HG03354 (cell line): ENCODE measurements at regions not wholly inside any gene's neighbourhood (a gene's known extent, or its start where the extent isn't known, plus 50 kb on each side); places are given as distances from the start of the nearest gene placed in this dataset.
A peak's percentile ranks its signal among the peaks of the same experiment; 100 is the strongest.

Experiments used
- ATAC-seq: cut with Tn5 transposase; IDR thresholded peaks from one replicate; pipeline ENCODE4 v1.9.1; 2021; ENCODE audit warnings: mild to moderate bottlenecking; ENCODE audit not compliant: unreplicated experiment, poor library complexity, severe bottlenecking

DNA sequence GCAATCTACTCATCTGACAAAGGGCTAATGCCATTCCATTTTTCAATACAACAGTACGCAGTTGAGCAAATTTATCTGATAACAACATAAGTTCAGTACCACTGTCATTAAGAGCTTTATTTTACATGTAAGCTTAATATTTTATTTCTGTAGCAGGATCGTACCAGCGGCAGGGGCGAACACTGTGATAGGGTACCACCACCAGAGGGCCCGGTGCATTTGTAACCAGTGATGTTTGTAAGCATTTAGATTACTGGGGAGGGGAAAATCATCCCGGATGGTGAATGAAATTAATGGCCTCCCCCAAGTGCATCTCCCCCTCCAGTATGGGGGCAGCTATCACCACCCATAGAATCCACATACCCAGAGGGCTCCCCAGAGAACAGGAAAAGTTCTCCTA, 179.0 kb downstream of the ADGRA3 start:
- no peak for ATAC-seq

DNA sequence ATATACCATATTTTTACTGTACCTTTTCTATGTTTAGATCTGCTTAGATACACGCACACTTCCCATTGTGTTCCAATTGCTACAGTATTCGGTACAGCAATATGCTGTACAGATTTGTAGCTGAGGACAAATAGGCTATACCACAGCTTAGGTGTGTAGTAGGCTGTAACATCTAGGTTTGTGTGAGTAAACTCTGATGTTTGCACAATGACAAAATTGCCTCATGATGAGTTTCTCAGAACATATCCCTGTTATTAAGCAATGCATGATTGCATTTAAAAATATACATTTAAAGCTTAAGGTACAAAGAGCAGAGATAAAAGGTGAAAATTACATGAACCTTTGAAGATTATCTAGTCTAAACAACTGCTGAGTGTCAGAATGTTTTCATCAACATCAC, 181.7 kb downstream of the ADGRA3 start:
- no peak for ATAC-seq

DNA sequence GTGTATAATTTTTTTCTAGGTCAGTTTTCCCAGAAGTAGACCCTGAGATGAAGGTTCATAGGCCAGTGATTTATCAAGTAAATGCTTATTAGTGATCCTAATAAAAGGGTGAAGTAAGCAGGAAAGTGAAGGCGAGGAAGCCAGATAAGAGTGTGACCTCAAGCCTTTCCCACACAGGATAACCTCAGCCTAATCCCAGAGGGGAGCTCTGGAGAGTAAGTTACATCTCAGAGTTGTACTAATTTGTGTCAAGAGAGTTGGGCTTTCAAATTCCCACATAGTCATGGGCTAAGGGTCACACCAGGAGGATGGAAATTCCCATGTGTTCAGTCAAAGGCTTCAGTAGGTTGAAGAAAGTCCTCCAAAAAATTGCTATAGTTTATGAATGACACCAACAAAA, 191.4 kb downstream of the ADGRA3 start:
- no peak for ATAC-seq

DNA sequence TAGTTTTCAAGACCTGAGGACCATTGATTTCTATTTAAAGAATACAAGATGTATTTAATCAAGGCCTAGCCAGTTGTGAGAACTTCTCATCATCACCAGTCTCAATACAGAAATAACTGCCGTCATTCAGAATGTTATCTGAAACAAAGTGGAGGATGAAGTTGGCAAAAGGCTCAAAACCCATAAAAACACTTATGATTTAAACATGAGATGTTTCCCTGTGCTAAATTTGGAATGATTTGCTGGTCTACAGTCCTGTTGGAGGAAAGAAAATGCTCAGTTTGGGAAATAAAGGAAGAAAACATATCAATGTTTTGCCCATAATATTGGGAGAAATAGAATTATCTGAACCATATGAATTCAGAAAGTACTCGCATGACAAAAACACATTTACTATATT, 192.2 kb downstream of the ADGRA3 start:
- ATAC-seq: no peak

DNA sequence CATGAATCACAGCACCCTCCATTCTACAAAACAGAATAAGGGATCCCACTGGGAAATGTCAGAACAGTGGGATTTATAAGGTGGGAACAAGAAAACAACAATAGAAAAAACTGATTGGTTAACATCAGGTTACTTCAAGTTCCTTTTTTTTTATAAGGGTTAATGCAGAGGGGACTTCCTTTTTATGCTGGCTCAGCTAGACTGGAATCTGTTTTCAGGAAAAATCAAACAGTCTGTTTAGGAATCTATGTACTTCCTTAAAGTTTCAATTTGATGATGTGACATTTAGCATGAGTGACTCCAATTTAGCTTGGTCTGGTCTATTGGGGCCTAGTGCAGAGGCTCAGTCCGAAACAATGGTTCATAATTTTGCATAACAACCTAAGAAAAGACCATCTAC, 192.9 kb downstream of the ADGRA3 start:
- no peak for ATAC-seq

DNA sequence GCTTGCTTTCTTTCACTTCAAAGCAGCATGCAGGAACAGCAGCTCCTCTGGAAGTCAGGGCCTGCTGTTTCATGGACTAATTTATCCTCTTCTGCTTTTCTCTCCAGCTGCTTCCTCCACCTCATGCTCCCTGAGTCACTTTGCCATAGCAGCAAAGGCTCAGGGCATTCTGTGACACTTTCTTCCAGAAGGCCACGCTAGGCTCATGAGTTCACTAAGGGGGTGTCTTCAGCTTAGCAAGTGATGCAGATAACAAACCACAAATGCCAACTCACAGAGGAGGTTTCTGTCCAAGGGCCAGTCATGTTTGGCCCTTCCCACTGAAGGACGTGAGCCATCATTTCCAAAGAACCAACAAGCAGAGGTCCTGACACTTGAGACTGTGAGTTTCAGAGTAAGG, 200.2 kb downstream of the ADGRA3 start:
- no peak for ATAC-seq

DNA sequence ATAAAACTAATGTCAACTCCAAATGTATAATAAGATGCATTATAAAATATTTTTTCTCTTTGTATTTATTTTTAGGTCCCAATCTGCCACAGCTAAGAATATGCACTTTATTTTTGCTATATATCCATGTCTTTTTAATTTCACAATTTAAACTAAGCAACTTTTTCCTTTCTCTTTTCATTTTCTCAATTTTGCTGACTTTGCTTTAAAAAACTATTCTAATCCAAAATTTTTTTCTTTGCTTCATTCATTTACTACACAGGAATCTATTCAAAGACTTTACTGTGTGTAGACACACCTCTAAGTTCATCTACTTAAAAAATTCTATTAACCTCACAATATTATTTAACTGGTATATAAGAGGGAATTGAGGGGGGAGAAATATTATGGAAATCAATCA, 201.9 kb downstream of the ADGRA3 start:
- no peak for ATAC-seq

DNA sequence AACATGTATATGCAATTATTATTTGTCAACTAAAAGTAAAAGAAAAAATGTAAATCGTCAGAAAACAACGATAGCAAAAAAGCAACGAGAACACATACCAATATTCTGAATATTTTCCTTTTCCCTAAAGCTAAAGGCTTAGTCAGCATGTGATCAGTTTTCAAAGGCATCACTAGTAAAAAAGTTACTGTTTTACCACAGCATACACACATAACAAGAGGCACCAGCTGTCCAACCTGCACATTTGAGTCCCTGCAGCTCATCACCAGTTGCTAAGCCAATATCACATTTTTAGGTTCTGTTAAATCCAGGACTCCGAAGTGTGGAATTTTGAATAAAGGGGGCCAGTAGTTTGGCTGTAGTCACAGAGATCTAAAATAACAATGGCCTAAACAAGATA, 203.8 kb downstream of the ADGRA3 start:
- no peak for ATAC-seq

DNA sequence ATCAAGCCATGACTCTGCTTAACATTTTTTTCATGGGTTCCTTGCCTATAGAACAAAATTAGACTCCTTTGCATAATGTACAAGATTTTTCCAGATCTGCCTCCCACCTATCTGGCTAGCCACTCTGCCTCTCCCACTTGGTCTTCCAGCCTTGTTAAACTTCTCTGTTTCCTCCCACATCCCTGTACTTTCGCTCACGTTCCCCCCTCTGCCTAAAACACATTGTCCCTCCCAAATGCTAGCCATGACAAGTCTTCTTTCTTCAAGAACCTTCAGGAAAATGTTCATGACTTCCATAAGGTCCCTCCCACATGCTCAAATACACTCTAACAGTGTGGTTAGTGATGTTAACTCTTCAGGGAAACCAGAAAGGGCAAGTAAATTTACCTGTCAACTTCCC, 214.6 kb downstream of the ADGRA3 start:
- ATAC-seq: no peak

DNA sequence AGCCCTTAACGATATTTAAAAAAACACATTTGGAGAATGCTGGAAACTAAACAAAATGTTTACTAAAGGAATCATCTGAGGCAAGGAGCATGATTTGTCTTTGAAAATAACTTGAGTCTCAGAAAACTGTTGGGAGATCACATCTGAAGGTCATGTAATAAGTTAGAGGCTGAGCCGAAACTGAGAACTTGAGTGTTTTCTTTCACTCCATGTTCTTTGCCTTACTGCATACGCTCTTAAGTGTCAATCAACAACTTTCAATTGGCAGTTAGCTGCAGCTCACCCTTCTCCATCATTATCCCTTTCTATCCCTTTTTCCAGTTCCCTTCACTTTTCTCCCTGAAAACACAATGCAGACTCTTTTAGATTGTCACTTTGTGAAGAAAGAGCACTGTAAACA, 216.2 kb downstream of the ADGRA3 start:
- ATAC-seq: no peak

DNA sequence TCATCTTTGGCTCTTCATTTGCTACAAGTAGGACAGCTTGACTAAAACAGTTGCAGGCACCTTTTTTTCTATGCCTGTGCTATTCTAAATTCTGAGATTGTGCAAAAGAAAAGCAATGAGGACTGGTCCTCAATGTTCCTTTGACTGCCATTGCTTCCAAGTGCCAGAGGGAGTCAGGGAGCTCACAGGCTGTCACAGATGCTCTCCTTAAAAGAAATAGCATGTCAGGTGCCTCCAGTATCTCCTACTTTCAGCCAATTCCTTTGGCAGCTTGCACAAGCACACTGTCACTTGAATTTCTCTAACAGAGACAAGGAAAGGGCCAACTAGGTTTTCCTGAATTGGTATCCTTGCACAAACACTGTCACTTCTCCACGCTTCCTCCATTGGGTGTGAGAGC, 228.2 kb downstream of the ADGRA3 start:
- no peak for ATAC-seq

DNA sequence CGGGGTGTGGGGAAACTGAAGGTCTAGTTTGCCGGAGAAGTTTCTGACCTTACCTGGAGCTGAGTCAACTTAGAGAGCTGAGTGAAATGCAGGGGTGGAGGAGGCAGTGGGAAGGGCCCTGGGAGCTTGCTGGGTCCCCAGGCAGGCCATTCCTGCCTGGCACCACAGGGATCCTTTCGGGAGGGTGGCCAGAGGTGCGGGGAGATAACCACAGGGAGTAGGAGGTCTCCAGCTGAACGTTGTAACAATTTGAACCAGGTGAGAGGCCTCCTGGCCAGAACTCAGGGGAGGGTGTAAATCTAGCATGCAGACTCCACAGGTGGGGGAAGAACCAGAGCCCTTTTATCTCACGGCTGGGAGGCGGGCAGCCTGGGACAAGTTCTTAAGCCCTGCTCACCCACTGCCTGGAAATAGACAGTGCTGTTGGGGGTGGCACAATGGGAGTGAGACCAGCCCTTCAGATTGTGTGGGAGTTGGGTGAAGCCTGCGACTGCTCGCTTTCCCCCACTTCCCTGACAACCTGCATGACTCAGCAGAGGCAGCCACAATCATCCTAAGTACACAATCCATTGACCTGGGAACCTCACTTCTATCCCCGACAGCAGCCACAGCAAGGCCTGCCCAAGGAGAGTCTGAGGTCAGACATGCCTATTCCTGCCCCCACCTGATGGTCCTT, 247.4 kb downstream of the ADGRA3 start:
- ATAC-seq: no peak

DNA sequence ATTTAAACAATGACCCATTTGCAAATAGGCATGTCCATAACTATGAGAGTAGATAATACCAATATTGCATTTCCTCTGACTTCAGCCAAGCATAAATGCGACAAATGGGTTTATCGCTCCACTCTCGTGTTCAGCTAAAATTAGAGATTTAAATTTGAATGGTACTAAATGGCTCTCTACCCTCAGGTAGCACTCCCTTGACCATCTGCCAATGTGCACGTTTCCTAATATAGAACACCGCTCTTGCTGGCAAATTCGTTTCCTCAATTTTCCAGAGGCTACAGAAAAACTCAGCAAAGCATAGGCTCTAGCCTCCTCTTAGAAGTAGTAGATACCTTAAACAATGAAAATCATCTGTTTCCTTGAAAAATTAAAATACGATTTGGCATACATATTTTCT, 251.6 kb downstream of the ADGRA3 start:
- no peak for ATAC-seq

DNA sequence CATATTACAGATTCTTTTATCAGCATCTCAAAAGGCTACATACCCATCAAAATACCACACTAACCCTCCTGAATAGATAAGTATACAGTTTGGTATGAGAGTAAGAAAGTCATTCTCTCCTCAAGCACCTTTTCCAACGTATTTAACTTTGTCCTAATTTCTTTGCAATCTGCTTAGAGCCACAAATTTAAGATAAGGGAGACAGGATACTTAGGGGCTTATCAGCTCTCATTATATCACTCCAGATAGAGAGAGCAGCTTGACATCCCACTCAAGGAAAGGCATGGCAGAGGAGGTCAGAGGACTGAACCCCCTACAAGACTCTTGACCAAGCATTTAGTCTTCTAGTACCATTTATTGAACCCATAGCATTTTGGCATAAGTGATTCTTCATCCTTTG, 262.4 kb downstream of the ADGRA3 start:
- no peak for ATAC-seq

DNA sequence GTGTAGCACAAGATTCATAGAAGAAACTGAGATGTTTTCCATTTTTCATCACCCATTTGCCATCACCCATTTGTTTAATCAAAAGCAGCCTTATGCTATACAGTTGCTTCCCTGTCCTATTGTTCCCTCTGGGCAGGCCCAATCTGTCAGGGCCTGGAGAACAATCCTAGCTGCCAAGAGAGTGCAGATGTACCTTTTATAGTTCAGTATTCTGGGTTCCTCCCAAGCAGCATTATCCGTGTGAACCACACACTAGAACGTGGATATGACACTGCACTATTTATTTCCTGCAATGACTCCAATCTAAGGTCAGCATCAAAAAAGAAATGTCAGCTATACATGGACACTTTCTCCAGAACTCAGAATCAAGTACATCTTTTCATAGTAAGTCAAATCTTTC, 269.0 kb downstream of the ADGRA3 start:
- ATAC-seq: no peak

DNA sequence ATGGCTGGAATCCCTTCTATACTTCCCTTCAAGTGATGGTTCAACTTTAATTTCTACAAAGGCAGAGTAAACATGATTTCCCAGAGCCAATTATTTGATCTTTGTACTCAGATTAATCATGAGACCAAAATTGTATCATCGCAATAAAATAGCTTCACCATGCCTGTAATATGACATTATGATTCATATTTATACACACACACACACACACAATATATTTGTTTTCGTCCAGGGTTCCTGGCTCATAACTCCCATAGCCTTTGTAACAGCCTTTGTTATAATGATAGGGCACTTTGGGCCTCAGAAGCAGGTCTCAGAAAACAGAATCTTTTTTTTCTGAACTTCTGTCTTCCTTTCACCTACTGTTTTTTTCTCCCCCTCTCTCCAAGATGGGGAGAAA, 270.6 kb downstream of the ADGRA3 start:
- ATAC-seq: no peak

DNA sequence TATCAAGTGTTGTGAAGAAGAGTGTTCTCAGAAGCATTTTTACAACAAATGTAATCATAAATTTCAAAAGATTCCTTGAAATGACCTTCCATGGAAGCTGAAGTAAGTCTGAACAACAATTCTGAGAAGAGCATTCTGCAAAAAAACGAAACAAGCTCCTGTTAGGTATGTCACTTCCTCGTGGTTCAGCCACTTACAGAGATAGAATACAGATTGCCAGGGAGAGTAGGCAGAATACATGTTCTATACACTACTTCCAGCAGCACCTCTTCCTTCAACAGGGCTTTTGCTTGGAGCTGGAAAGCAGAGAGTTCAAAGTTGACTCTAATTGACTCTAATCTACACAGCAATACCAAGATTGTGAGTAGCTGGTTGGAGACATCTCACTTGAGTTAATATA, 274.5 kb downstream of the ADGRA3 start:
- ATAC-seq: no peak

DNA sequence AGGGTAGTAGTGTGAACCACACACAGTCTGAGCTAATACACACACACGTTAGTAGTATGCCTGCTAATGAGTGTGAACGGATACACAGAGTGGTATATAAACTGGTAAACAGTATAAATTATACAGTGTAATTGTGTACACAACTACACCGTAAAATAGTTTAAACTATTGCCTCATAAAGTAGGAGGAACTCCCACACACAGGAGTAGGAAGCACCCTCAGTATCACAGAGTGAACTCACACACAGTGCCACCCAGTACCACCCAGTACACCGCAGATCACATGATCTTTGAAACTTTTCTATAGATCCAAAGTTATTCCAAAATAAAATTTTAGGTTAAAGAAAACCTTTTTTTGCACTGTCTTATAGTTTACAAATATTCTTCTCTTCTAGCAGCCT, 275.1 kb downstream of the ADGRA3 start:
- ATAC-seq: no peak

DNA sequence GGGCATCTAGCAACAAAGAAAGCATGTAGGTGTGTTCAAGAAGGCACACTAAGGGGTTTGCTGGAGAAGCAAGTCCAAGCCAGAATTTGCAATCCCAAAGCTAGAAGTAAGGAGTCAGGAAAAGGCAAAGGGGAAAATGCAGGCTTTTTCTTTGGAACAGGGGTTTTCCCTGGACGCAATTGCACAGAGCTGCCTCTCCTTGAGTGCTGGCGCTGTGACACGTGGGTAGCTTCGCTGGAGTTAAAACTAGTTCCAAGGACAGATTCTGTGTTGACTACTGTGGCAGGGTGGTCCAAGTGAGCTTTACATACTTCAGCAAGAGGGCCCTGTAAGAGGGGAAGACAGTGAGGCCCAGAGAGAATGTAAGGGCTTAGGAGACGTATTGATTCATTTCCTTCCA, 277.1 kb downstream of the ADGRA3 start:
- ATAC-seq: no peak

DNA sequence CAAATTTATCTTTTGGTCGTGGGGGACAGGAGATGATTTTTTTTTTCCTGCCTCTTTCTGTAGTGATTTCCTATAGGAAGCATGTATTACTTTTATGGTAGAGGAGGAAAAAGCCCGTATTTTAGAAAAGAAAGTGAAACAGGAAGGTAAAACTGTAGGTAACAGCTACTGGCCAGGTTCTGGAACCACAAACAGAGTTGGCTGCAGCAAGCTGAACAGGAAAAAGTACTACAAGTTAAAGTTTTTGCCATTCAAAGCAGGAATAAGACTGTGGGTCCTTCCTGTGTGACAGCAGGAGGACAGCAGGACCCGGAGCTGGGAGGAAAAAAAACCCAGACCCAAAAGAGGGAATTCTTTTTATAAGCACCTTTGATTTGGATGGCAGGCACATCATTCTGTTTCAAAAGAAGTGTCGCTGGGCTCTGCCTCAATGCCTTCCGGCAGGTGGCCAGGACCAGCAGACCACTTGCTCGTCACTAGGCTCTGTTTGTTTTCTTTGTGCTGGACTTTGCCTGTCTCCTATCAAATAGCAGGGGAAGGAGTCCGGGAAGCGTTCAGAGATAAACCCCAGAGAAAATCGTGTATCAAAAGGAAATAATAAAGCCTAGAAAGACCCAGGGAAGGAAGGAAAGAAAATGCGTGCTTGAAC, 277.9 kb downstream of the ADGRA3 start:
- no peak for ATAC-seq

DNA sequence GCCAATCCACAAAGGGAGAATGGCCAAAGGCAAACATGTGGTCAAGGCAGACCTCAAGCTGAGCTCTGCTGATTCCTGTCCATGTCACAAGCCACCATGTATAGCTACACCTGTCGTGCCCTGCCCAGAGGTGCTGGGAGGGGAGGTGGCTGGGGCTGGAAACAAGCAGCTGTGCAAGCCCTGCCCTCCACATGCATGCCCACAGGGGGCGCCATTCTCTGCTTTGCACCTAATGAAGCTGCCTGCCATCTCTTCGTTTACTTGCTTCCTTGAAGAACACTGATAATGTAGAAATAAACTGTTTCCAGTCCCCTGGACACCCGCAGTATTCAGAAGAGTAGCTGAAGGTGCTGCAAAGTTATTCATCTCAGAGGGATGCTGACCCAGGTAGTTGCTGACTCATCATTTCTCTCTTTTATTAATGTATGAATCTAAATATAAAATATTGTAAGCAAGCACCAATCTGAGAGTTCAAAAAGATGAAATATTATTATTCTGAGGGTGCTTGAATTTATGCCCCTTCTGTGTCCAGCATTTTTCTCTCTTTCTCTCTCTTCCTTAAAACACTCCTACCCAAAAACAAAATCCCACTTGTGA, 278.6 kb downstream of the ADGRA3 start:
- peak; percentile 46 for ATAC-seq

DNA sequence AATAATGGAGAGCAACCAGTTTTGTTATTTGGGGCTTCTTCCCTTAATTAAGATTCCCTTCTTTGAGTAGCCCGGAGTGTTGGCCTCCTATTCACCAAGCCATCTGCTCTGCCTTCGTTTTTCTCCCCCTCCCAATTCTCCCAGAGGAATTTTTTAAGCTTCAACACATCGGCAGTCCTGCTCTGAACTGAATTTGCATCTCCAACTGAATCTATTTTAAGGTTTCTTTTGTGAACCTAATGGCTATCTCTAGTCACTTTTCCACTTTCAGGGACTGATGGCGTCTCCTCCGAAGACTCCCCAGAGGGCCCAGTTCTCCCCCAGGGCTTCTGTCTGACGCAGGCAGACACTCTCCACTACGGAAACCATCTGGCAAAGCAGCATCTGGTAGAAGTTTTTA, 280.2 kb downstream of the ADGRA3 start:
- ATAC-seq: no peak
